HEK293 (cell line): ENCODE measurements at regions not wholly inside any gene's neighbourhood (a gene's known extent, or its start where the extent isn't known, plus 50 kb on each side); places are given as distances from the start of the nearest gene placed in this dataset.

Experiments used
- CTCF ChIA-PET: fragments of 350-600 bp; formaldehyde crosslinking; extraction: SDS; loops from one replicate; lab custom pipeline; 2021; ENCODE audit warnings: antibody characterized with exemption; lab: Yijun Ruan, JAX
- POLR2A ChIA-PET: fragments of 300-600 bp; formaldehyde crosslinking; extraction: SDS; loops from one replicate; lab custom pipeline; 2020; ENCODE audit warnings: antibody characterized with exemption, inconsistent platforms; lab: Yijun Ruan, JAX
- H3K27ac ChIP-seq: fragments of 200-500 bp; sonication (Bioruptor generic); 2 replicates; pipeline ENCODE4 v1.5.1; 2014; ENCODE audit warnings: low read depth, low read length, control low read depth, inconsistent platforms; ENCODE audit errors: extremely low read depth
- H3K36me3 ChIP-seq, 2 experiments: fragments of 200-500 bp in 1 of 2; sonication (Bioruptor generic) in 1 of 2; 1 replicate in 1 of 2; 2 replicates in 1 of 2; pipeline ENCODE4 v1.5.1; 2014 to 2017; ENCODE audit warnings: inconsistent platforms in 2 of 2, low read length in 2 of 2; ENCODE audit not compliant: control insufficient read depth in 2 of 2, insufficient read depth in 1 of 2
- H3K4me1 ChIP-seq: fragments of 200-500 bp; sonication (Bioruptor generic); 2 replicates; pipeline ENCODE4 v1.5.1; 2014; ENCODE audit warnings: mild to moderate bottlenecking, low read length, inconsistent platforms; ENCODE audit not compliant: control insufficient read depth, insufficient read depth
- H3K4me3 ChIP-seq: 2 replicates; pipeline ENCODE4 v1.5.1; 2011; ENCODE audit warnings: low read depth, mild to moderate bottlenecking, control low read depth, low read length, moderate library complexity
- H3K9me3 ChIP-seq: fragments of 200-500 bp; sonication (Bioruptor generic); 2 replicates; pipeline ENCODE4 v1.5.1; 2014; ENCODE audit warnings: low read depth, low read length, inconsistent platforms; ENCODE audit not compliant: control insufficient read depth, insufficient read depth
- BCL11A ChIP-seq: fragments of 450-650 bp; formaldehyde crosslinking; IDR thresholded peaks from 2 replicates; pipeline ENCODE4 v1.5.1; 2016; ENCODE audit warnings: low read depth, missing biosample characterization, missing genetic modification characterization
- GLIS1 ChIP-seq: fragments of 450-650 bp; formaldehyde crosslinking; IDR thresholded peaks from 2 replicates; pipeline ENCODE4 v1.5.1; 2016; ENCODE audit warnings: missing biosample characterization, missing genetic modification characterization
- KLF8 ChIP-seq: fragments of 450-650 bp; formaldehyde crosslinking; IDR thresholded peaks from 2 replicates; pipeline ENCODE4 v1.5.1; 2016; ENCODE audit warnings: missing biosample characterization, missing genetic modification characterization
- MEIS1 ChIP-seq: sonication (generic); formaldehyde crosslinking; IDR thresholded peaks from 2 replicates; pipeline ENCODE4 v1.8.1; 2022; ENCODE audit warnings: missing genetic modification reagents, mild to moderate bottlenecking, borderline replicate concordance
- SP7 ChIP-seq: fragments of 450-650 bp; formaldehyde crosslinking; IDR thresholded peaks from 2 replicates; pipeline ENCODE4 v1.5.1; 2016; ENCODE audit warnings: missing biosample characterization, missing genetic modification characterization
- YY2 ChIP-seq: fragments of 450-650 bp; formaldehyde crosslinking; IDR thresholded peaks from 2 replicates; pipeline ENCODE4 v1.5.1; 2016; ENCODE audit warnings: missing biosample characterization, missing genetic modification characterization
- ZBTB17 ChIP-seq: fragments of 450-650 bp; formaldehyde crosslinking; IDR thresholded peaks from 2 replicates; pipeline ENCODE4 v1.5.1; 2016; ENCODE audit warnings: missing biosample characterization, missing genetic modification characterization
- ZBTB20 ChIP-seq: fragments of 450-650 bp; formaldehyde crosslinking; IDR thresholded peaks from 2 replicates; pipeline ENCODE4 v1.5.1; 2016; ENCODE audit warnings: missing biosample characterization, missing genetic modification characterization
- ZBTB21 ChIP-seq: fragments of 450-650 bp; formaldehyde crosslinking; IDR thresholded peaks from 2 replicates; pipeline ENCODE4 v1.5.1; 2017; ENCODE audit warnings: missing biosample characterization, missing genetic modification characterization
- ZIC2 ChIP-seq: fragments of 450-650 bp; formaldehyde crosslinking; IDR thresholded peaks from 2 replicates; pipeline ENCODE4 v1.5.1; 2016; ENCODE audit warnings: missing biosample characterization, missing genetic modification characterization
- ZNF148 ChIP-seq: fragments of 450-650 bp; formaldehyde crosslinking; IDR thresholded peaks from 2 replicates; pipeline ENCODE4 v1.5.0; 2017; ENCODE audit warnings: missing biosample characterization, missing genetic modification characterization, borderline replicate concordance
- ZNF16 ChIP-seq: fragments of 450-650 bp; formaldehyde crosslinking; IDR thresholded peaks from 2 replicates; pipeline ENCODE4 v1.5.1; 2016; ENCODE audit warnings: low read depth, missing biosample characterization, missing genetic modification characterization
- ZNF19 ChIP-seq: fragments of 450-650 bp; formaldehyde crosslinking; IDR thresholded peaks from 2 replicates; pipeline ENCODE4; 2016; ENCODE audit warnings: missing biosample characterization, missing genetic modification characterization, low read depth
- ZNF394 ChIP-seq: fragments of 450-650 bp; formaldehyde crosslinking; IDR thresholded peaks from 2 replicates; pipeline ENCODE4 v1.5.1; 2016; ENCODE audit warnings: missing biosample characterization, missing genetic modification characterization, mild to moderate bottlenecking, moderate library complexity, borderline replicate concordance
- ZNF473 ChIP-seq: fragments of 450-650 bp; formaldehyde crosslinking; IDR thresholded peaks from 2 replicates; pipeline ENCODE4 v1.5.1; 2017; ENCODE audit warnings: missing biosample characterization, missing genetic modification characterization
- ZNF658 ChIP-seq: fragments of 450-650 bp; formaldehyde crosslinking; IDR thresholded peaks from 2 replicates; pipeline ENCODE4; 2016; ENCODE audit warnings: missing biosample characterization, missing genetic modification characterization
- ZNF670 ChIP-seq: fragments of 450-650 bp; formaldehyde crosslinking; IDR thresholded peaks from 2 replicates; pipeline ENCODE4 v1.5.1; 2016; ENCODE audit warnings: missing biosample characterization, missing genetic modification characterization, low read depth
- ZNF76 ChIP-seq: fragments of 450-650 bp; formaldehyde crosslinking; IDR thresholded peaks from 2 replicates; pipeline ENCODE4; 2016; ENCODE audit warnings: low read depth, missing biosample characterization, missing genetic modification characterization, borderline replicate concordance
- ZXDB ChIP-seq: fragments of 450-650 bp; formaldehyde crosslinking; IDR thresholded peaks from 2 replicates; pipeline ENCODE4 v1.5.1; 2016; ENCODE audit warnings: missing biosample characterization, missing genetic modification characterization
- TF ChIP-seq, protein P1 (sequence below): fragments of 450-650 bp; formaldehyde crosslinking; conservative IDR thresholded peaks from 2 replicates; pipeline ENCODE4 v1.5.1; 2016; ENCODE audit warnings: low read depth, missing biosample characterization, missing genetic modification characterization
- TF ChIP-seq, protein P2 (sequence below): fragments of 450-650 bp; formaldehyde crosslinking; IDR thresholded peaks from 2 replicates; pipeline ENCODE4 v1.5.1; 2016; ENCODE audit warnings: missing biosample characterization, missing genetic modification characterization

- H3K9me3 ChIP-seq: no peaks in the 10 kb centered on the region
- no peak overlapping the region for H3K4me3 ChIP-seq
- H3K36me3 ChIP-seq: no peaks in the 10 kb centered on the region
- CTCF ChIA-PET: interaction anchor here (0.6 kb wide), 1 partner anchor 323 kb away, joined by 3 read pairs; no protein-coding TSS in a partner anchor
- no peak overlapping the region for H3K27ac ChIP-seq
- TF ChIP-seq ZNF658 (no peak), ZXDB (tag by site-specific recombination) (no peak), SP7 (tag by site-specific recombination) (no peak), ZNF148 (tag by site-specific recombination) (no peak), ZNF670 (no peak), ZBTB17 (no peak), GLIS1 (tag by site-specific recombination) (no peak), ZNF19 (tag by site-specific recombination) (no peak)
- TF ChIP-seq, protein P1, sequence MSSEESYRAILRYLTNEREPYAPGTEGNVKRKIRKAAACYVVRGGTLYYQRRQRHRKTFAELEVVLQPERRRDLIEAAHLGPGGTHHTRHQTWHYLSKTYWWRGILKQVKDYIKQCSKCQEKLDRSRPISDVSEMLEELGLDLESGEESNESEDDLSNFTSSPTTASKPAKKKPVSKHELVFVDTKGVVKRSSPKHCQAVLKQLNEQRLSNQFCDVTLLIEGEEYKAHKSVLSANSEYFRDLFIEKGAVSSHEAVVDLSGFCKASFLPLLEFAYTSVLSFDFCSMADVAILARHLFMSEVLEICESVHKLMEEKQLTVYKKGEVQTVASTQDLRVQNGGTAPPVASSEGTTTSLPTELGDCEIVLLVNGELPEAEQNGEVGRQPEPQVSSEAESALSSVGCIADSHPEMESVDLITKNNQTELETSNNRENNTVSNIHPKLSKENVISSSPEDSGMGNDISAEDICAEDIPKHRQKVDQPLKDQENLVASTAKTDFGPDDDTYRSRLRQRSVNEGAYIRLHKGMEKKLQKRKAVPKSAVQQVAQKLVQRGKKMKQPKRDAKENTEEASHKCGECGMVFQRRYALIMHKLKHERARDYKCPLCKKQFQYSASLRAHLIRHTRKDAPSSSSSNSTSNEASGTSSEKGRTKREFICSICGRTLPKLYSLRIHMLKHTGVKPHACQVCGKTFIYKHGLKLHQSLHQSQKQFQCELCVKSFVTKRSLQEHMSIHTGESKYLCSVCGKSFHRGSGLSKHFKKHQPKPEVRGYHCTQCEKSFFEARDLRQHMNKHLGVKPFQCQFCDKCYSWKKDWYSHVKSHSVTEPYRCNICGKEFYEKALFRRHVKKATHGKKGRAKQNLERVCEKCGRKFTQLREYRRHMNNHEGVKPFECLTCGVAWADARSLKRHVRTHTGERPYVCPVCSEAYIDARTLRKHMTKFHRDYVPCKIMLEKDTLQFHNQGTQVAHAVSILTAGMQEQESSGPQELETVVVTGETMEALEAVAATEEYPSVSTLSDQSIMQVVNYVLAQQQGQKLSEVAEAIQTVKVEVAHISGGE (tag by site-specific recombination): no peak
- TF ChIP-seq, all 188 proteins: peak for 0
- H3K4me1 ChIP-seq: no peaks in the 10 kb centered on the region
- POLR2A ChIA-PET: no interaction called here
These were observed 65.0 kb upstream of the PLXNA4 start for GRCh38 chr7:132641238-132641637.

GRCh38 chr7:132639983-132640382 lies 63.7 kb upstream of the PLXNA4 start:
- H3K27ac ChIP-seq: no peak overlapping the region
- POLR2A ChIA-PET: no interaction called here
- H3K36me3 ChIP-seq: no peaks in the 10 kb centered on the region
- H3K4me1 ChIP-seq: no peaks in the 10 kb centered on the region
- TF ChIP-seq ZNF394 (tag by site-specific recombination) (no peak), BCL11A (tag by site-specific recombination) (no peak), ZNF76 (tag by site-specific recombination) (no peak), KLF8 (no peak), ZBTB21 (tag by site-specific recombination) (no peak), ZBTB20 (tag by site-specific recombination) (no peak), ZNF16 (tag by site-specific recombination) (no peak), ZIC2 (tag by site-specific recombination) (no peak), MEIS1 (CRISPR knock-in tag) (no peak), ZNF473 (no peak), GLIS1 (tag by site-specific recombination) (no peak), ZNF670 (no peak), YY2 (tag by site-specific recombination) (no peak)
- TF ChIP-seq, protein P2, sequence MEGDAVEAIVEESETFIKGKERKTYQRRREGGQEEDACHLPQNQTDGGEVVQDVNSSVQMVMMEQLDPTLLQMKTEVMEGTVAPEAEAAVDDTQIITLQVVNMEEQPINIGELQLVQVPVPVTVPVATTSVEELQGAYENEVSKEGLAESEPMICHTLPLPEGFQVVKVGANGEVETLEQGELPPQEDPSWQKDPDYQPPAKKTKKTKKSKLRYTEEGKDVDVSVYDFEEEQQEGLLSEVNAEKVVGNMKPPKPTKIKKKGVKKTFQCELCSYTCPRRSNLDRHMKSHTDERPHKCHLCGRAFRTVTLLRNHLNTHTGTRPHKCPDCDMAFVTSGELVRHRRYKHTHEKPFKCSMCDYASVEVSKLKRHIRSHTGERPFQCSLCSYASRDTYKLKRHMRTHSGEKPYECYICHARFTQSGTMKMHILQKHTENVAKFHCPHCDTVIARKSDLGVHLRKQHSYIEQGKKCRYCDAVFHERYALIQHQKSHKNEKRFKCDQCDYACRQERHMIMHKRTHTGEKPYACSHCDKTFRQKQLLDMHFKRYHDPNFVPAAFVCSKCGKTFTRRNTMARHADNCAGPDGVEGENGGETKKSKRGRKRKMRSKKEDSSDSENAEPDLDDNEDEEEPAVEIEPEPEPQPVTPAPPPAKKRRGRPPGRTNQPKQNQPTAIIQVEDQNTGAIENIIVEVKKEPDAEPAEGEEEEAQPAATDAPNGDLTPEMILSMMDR (tag by site-specific recombination): no peak
- TF ChIP-seq, all 188 proteins: peak for 0
- H3K4me3 ChIP-seq: no peak overlapping the region
- H3K9me3 ChIP-seq: no peaks in the 10 kb centered on the region
- CTCF ChIA-PET: interaction anchor here (0.6 to 0.7 kb wide), 2 partner anchors 201 to 1479 kb away, joined by 3 read pairs; no protein-coding TSS in a partner anchor
